ENCODE measurements at regions not wholly inside any gene's neighbourhood (a gene's known extent, or its start where the extent isn't known, plus 50 kb on each side); places are given as distances from the start of the nearest gene placed in this dataset.

DNA sequence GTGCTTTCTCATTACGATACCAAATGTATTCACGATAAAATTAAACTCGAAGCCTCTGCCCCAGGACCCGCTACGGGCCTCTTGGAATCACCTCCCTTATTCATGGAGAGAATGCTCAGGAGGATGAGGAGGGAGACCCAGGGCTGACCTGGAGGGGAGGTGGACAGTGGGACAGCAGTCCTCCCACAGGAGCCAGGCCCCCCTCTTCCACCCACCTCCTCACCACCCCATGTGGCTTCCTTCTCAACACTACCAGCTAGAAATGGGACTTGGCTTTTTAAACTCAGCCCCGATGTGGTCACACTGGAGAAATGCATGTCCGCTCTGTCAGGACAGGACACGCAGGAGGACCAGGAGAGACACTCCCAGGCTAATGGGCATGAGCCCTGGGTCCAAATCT is 147.9 kb upstream of the ID2 start:
- intact Hi-C loops (cut with micrococcal nuclease), result no loop called here
- Histone ChIP-seq H3K9me3 (replicated peaks; ENCODE audit: control insufficient read depth, insufficient read depth, low read depth, low read length) (peaks cover 11% of the 10 kb centered on the region; the same call in 1 of the 2 replicates), H2AFZ (ENCODE audit: low read depth, low read length) (no peak overlapping the region), H4K20me1 (replicated peaks; ENCODE audit: control insufficient read depth, insufficient read depth, low read length) (no peaks in the 10 kb centered on the region), H3K27me3 (ENCODE audit: control insufficient read depth in 2 of 2, insufficient read depth in 2 of 2, low read length in 2 of 2) (no peaks in the 10 kb centered on the region), H3K9me1 (ENCODE audit: control insufficient read depth, insufficient read depth, low read length) (no peaks in the 10 kb centered on the region), H3K9ac (ENCODE audit: insufficient read depth in 1 of 2, low read depth in 2 of 2, low read length in 2 of 2) (no peak overlapping the region), H3K4me1 (replicated peaks in 1 of 2; ENCODE audit: control insufficient read depth in 2 of 2, insufficient read depth in 2 of 2, low read length in 2 of 2) (peaks cover 32 to 43% of the 10 kb centered on the region in 2 experiments), H3K4me3 (no peak overlapping the region), H3K79me2 (ENCODE audit: control insufficient read depth, insufficient read depth, low read length) (no peaks in the 10 kb centered on the region), H3K4me2 (ENCODE audit: insufficient read depth, low read length) (no peak overlapping the region), H3K36me3 (ENCODE audit: control insufficient read depth, insufficient read depth, low read length) (no peaks in the 10 kb centered on the region), H3K27ac (ENCODE audit: extremely low read depth, low read depth, low read length) (no peak overlapping the region)
- WGBS (ENCODE audit: insufficient coverage, low coverage, missing lambda C conversion rate), result 91% methylated on average over 8 of the region's 8 CpGs
- ChIA-PET CTCF (ENCODE audit: low intra/inter-chr PET ratio) (no interaction called here), POLR2A (interaction anchor here (2.8 kb wide), 1 partner anchor 148 kb away, joined by 13 read pairs; the partner anchor contains the start of gene ID2)
- in situ Hi-C loops (cut with MboI), result no loop called here
- no peak for TF ChIP-seq HLTF (IDR thresholded peaks at IDR 0.05)
- TF ChIP-seq JUND (IDR thresholded peaks at IDR 0.05; ENCODE audit: borderline replicate concordance, low read depth, low read length), result no peak
- TF ChIP-seq JUND (tag; IDR thresholded peaks at IDR 0.05; ENCODE audit: borderline replicate concordance, low read depth, low read length), result no peak
- TF ChIP-seq, protein P1, sequence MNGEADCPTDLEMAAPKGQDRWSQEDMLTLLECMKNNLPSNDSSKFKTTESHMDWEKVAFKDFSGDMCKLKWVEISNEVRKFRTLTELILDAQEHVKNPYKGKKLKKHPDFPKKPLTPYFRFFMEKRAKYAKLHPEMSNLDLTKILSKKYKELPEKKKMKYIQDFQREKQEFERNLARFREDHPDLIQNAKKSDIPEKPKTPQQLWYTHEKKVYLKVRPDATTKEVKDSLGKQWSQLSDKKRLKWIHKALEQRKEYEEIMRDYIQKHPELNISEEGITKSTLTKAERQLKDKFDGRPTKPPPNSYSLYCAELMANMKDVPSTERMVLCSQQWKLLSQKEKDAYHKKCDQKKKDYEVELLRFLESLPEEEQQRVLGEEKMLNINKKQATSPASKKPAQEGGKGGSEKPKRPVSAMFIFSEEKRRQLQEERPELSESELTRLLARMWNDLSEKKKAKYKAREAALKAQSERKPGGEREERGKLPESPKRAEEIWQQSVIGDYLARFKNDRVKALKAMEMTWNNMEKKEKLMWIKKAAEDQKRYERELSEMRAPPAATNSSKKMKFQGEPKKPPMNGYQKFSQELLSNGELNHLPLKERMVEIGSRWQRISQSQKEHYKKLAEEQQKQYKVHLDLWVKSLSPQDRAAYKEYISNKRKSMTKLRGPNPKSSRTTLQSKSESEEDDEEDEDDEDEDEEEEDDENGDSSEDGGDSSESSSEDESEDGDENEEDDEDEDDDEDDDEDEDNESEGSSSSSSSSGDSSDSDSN (IDR thresholded peaks at IDR 0.05; ENCODE audit: borderline replicate concordance in 1 of 2, low read depth in 2 of 2, low read length in 2 of 2), result no peak
- TF ChIP-seq, protein P2, sequence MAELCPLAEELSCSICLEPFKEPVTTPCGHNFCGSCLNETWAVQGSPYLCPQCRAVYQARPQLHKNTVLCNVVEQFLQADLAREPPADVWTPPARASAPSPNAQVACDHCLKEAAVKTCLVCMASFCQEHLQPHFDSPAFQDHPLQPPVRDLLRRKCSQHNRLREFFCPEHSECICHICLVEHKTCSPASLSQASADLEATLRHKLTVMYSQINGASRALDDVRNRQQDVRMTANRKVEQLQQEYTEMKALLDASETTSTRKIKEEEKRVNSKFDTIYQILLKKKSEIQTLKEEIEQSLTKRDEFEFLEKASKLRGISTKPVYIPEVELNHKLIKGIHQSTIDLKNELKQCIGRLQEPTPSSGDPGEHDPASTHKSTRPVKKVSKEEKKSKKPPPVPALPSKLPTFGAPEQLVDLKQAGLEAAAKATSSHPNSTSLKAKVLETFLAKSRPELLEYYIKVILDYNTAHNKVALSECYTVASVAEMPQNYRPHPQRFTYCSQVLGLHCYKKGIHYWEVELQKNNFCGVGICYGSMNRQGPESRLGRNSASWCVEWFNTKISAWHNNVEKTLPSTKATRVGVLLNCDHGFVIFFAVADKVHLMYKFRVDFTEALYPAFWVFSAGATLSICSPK (IDR thresholded peaks at IDR 0.05; ENCODE audit: borderline replicate concordance), result no peak
- no peak for TF ChIP-seq POLR2A (conservative IDR thresholded peaks at IDR 0.05)
- FAIRE-seq, result no peak
- DNase-seq (ENCODE audit: extremely low read depth in 1 of 4, low spot score in 3 of 4), result no peak
- ATAC-seq, result no peak
- no TSS peak for BruUV-seq (replicated peaks)

Data from K562 (cell line).